KMS-11 (cell line): ENCODE measurements at regions not wholly inside any gene's neighbourhood (a gene's known extent, or its start where the extent isn't known, plus 50 kb on each side); places are given as distances from the start of the nearest gene placed in this dataset.

Experiments used
- H2AFZ ChIP-seq: fragments of 200-600 bp; sonication (generic); 2 replicates; pipeline ENCODE4 v1.6.1; 2016; ENCODE audit warnings: antibody characterized with exemption, mixed run types, low read depth
- H3K27ac ChIP-seq: fragments of 200-600 bp; sonication (generic); 2 replicates; pipeline ENCODE4 v1.6.1; 2016; ENCODE audit warnings: mild to moderate bottlenecking, mixed run types
- H3K27me3 ChIP-seq: fragments of 200-600 bp; sonication (generic); 2 replicates; pipeline ENCODE4 v1.6.1; 2017; ENCODE audit warnings: mild to moderate bottlenecking, low read depth, mixed run types, moderate library complexity; ENCODE audit not compliant: insufficient read depth
- H3K36me3 ChIP-seq: fragments of 200-600 bp; sonication (generic); 2 replicates; pipeline ENCODE4 v1.6.1; 2017; ENCODE audit warnings: mild to moderate bottlenecking, mixed run types; ENCODE audit not compliant: insufficient read depth
- H3K4me1 ChIP-seq: fragments of 200-600 bp; sonication (generic); 2 replicates; pipeline ENCODE4 v1.6.1; 2016; ENCODE audit warnings: mild to moderate bottlenecking, low read depth, mixed run types; ENCODE audit not compliant: poor library complexity, severe bottlenecking
- H3K4me2 ChIP-seq: fragments of 200-600 bp; sonication (generic); 2 replicates; pipeline ENCODE4 v1.7.0; 2016; ENCODE audit warnings: mild to moderate bottlenecking, mixed run types
- H3K4me3 ChIP-seq: fragments of 200-600 bp; sonication (generic); IDR thresholded peaks from 2 replicates; pipeline ENCODE4 v1.6.1; 2017; ENCODE audit warnings: low read depth, low read length, mixed read lengths; ENCODE audit not compliant: insufficient read depth
- H3K79me2 ChIP-seq: fragments of 200-600 bp; sonication (generic); 2 replicates; pipeline ENCODE4 v1.6.1; 2016; ENCODE audit warnings: low read depth, mixed run types; ENCODE audit not compliant: insufficient read depth
- H3K9ac ChIP-seq: fragments of 200-600 bp; sonication (generic); 2 replicates; pipeline ENCODE4 v1.6.1; 2016; ENCODE audit warnings: mild to moderate bottlenecking, mixed run types
- H4K20me1 ChIP-seq: fragments of 200-600 bp; sonication (generic); 2 replicates; pipeline ENCODE4 v1.6.1; 2016; ENCODE audit warnings: mild to moderate bottlenecking, mixed run types; ENCODE audit not compliant: insufficient read depth
- TF ChIP-seq, protein P1 (sequence below): fragments of 200-600 bp; sonication (generic); conservative IDR thresholded peaks from 2 replicates; pipeline ENCODE4 v1.6.1; 2017; ENCODE audit warnings: low read depth, mild to moderate bottlenecking, antibody characterized with exemption, low read length, moderate library complexity, mixed read lengths

DNA sequence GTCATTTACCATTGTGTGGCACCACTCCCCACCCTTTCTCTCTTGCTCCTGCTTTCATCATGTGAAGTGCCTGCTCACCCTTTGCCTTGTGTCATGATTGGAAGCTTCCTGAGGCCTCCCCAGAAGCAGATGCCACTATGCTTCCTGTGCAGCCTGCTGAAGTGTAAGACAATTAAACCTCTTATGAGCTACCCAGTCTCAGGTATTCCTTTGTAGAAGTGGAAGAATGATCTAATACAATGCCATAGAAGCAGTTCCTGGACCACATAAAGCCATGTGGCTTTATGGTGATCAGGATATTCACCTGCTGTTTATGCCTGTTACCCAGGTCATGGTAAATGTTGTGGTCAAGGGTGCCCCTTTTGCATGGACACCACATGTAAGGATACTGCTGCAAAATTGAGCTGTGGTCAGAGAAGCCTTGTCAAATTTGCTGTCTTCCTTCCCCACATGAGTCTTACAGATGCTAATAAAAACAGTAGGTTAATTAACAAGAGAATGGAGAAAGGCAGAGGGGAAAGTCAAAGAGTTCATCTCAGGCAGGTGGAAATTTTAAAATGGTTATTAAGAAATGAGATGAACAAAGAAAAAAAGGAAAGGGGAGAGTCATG is 112.8 kb upstream of the IFNG-AS1 start:
- Histone ChIP-seq H3K36me3 (no peaks in the 10 kb centered on the region), H3K27ac (no peak overlapping the region), H3K4me1 (no peaks in the 10 kb centered on the region), H3K79me2 (no peaks in the 10 kb centered on the region), H2AFZ (no peak overlapping the region), H3K4me3 (no peak overlapping the region), H4K20me1 (no peaks in the 10 kb centered on the region), H3K4me2 (no peak overlapping the region), H3K9ac (no peak overlapping the region), H3K27me3 (no peaks in the 10 kb centered on the region)
- TF ChIP-seq, protein P1, sequence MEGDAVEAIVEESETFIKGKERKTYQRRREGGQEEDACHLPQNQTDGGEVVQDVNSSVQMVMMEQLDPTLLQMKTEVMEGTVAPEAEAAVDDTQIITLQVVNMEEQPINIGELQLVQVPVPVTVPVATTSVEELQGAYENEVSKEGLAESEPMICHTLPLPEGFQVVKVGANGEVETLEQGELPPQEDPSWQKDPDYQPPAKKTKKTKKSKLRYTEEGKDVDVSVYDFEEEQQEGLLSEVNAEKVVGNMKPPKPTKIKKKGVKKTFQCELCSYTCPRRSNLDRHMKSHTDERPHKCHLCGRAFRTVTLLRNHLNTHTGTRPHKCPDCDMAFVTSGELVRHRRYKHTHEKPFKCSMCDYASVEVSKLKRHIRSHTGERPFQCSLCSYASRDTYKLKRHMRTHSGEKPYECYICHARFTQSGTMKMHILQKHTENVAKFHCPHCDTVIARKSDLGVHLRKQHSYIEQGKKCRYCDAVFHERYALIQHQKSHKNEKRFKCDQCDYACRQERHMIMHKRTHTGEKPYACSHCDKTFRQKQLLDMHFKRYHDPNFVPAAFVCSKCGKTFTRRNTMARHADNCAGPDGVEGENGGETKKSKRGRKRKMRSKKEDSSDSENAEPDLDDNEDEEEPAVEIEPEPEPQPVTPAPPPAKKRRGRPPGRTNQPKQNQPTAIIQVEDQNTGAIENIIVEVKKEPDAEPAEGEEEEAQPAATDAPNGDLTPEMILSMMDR = no peak

DNA sequence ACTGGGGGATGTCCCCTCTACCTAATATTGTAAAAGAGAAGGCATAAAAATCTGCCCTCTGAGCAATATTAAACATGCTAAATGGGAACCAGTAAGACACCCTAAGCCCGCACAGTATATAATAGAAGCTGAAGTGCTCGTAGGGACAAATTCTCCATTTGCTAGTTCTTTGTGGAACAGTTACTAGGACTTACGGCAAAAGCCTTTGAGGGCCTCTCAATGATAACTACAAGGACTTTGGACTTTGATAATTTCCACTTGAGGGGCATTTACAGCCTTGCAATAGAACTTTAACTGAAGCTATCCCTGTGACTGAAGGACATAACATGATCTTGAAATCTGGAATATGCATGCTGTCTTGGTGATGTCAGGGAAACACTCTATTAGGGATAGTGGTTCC is 111.5 kb upstream of the IFNG-AS1 start:
- H3K79me2 ChIP-seq = no peaks in the 10 kb centered on the region
- no peak overlapping the region for H2AFZ ChIP-seq
- H3K4me3 ChIP-seq = no peak overlapping the region
- H3K27me3 ChIP-seq = no peaks in the 10 kb centered on the region
- H3K27ac ChIP-seq = no peak overlapping the region
- H4K20me1 ChIP-seq = no peaks in the 10 kb centered on the region
- H3K36me3 ChIP-seq = no peaks in the 10 kb centered on the region
- no peaks in the 10 kb centered on the region for H3K4me1 ChIP-seq
- no peak overlapping the region for H3K4me2 ChIP-seq
- no peak overlapping the region for H3K9ac ChIP-seq
- TF ChIP-seq, protein P1 = no peak

DNA sequence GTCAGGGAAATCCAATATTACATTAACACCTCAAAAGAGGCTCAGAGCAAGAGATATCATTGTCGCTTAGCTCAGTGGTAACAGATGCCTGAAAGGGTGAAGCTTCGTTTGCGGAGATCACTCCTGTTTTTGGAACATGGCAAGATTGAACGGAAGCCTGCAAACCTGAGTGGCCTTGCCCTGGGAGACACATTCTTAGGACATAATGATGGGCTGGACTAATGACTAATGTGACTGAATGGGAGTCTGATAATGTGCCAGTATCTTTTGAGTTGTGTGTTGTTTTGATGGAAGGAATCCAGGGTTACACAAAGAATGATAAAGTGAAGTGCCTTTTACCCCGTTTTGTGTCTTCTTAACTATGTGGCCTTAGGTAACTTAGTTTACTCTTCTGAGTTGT is 109.3 kb upstream of the IFNG-AS1 start:
- no peaks in the 10 kb centered on the region for H3K79me2 ChIP-seq
- no peaks in the 10 kb centered on the region for H4K20me1 ChIP-seq
- H2AFZ ChIP-seq = no peak overlapping the region
- no peak overlapping the region for H3K4me2 ChIP-seq
- H3K27ac ChIP-seq = no peak overlapping the region
- H3K4me3 ChIP-seq = no peak overlapping the region
- no peaks in the 10 kb centered on the region for H3K4me1 ChIP-seq
- H3K36me3 ChIP-seq = no peaks in the 10 kb centered on the region
- no peak overlapping the region for H3K9ac ChIP-seq
- H3K27me3 ChIP-seq = no peaks in the 10 kb centered on the region
- TF ChIP-seq, protein P1 = no peak

DNA sequence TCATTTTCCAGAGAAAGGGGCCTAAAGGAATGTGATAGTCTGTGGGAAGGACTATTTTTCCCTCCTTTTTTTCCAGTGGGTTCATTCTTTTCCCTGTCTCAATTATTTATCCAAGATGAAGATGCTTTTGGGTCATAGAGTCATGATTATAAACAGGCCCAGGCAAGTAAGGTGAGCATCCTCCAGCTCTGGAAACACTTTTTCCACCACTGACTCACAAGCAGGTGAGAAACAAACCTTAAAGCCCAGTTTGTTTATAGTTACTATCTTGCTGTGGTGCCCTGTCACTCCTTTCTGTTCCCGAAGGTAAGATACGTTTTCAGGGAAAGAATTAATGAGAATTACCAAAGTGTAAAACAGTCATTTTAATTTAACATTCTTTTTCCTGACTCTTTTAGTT is 107.7 kb upstream of the IFNG-AS1 start:
- H2AFZ ChIP-seq = no peak overlapping the region
- no peak overlapping the region for H3K4me3 ChIP-seq
- no peaks in the 10 kb centered on the region for H3K27me3 ChIP-seq
- H4K20me1 ChIP-seq = no peaks in the 10 kb centered on the region
- H3K4me2 ChIP-seq = no peak overlapping the region
- H3K79me2 ChIP-seq = no peaks in the 10 kb centered on the region
- no peak overlapping the region for H3K27ac ChIP-seq
- H3K9ac ChIP-seq = no peak overlapping the region
- H3K4me1 ChIP-seq = no peaks in the 10 kb centered on the region
- no peaks in the 10 kb centered on the region for H3K36me3 ChIP-seq
- TF ChIP-seq, protein P1 = no peak
